IMR-90 (cell line): ENCODE measurements at regions not wholly inside any gene's neighbourhood (a gene's known extent, or its start where the extent isn't known, plus 50 kb on each side); places are given as distances from the start of the nearest gene placed in this dataset.

Source experiments
- ATAC-seq: fragments of 200-7000 bp; cut with Tn5 transposase; 2 replicates; pipeline ENCODE4 v1.9.1; 2020; ENCODE audit warnings: low read depth, mild to moderate bottlenecking, moderate library complexity
- BruUV-seq: library from RNA; stranded (reverse); fragments of 400-500 nt; replicated peaks from 2 replicates; lab custom pipeline; 2021; lab: Mats Ljungman, UMichigan
- CTCF ChIA-PET: fragments of 300-600 bp; formaldehyde crosslinking; extraction: SDS; loops from one replicate; lab custom pipeline; 2021; ENCODE audit warnings: antibody characterized with exemption; lab: Yijun Ruan, JAX
- POLR2A ChIA-PET: fragments of 300-600 bp; sonication (Branson Sonifier 250); formaldehyde crosslinking; loops from one replicate; lab custom pipeline; 2022; ENCODE audit warnings: antibody characterized with exemption; ENCODE audit not compliant: unreplicated experiment; lab: Charles Lee
- DNase-seq: peaks from one replicate; pipeline ENCODE4 v3.0.0; 2013
- H2AFZ ChIP-seq: replicated peaks from 2 replicates; pipeline ENCODE3; 2013; ENCODE audit warnings: low read length, mild to moderate bottlenecking; ENCODE audit not compliant: poor library complexity
- H2AK5ac ChIP-seq: 2 replicates; pipeline ENCODE4 v1.6.1; 2013; ENCODE audit warnings: low read depth, low read length, inconsistent platforms
- H2AK9ac ChIP-seq: replicated peaks from 2 replicates; pipeline ENCODE3; 2013; ENCODE audit warnings: mild to moderate bottlenecking, low read depth, low read length, moderate library complexity; ENCODE audit not compliant: poor library complexity
- H2BK120ac ChIP-seq: 2 replicates; pipeline ENCODE4 v1.6.1; 2013; ENCODE audit warnings: low read depth, low read length, inconsistent platforms
- H2BK15ac ChIP-seq: 3 replicates; pipeline ENCODE4 v1.6.1; 2013; ENCODE audit warnings: low read depth, low read length, inconsistent platforms
- H2BK20ac ChIP-seq: 2 replicates; pipeline ENCODE4 v1.6.1; 2013; ENCODE audit warnings: low read depth, mild to moderate bottlenecking, inconsistent platforms, low read length, moderate library complexity
- H2BK5ac ChIP-seq: 2 replicates; pipeline ENCODE4 v1.6.1; 2013; ENCODE audit warnings: mild to moderate bottlenecking, low read depth, low read length, inconsistent platforms; ENCODE audit not compliant: poor library complexity, severe bottlenecking
- H3K14ac ChIP-seq: replicated peaks from 2 replicates; pipeline ENCODE4 v1.6.1; 2013; ENCODE audit warnings: low read depth, low read length, inconsistent platforms
- H3K18ac ChIP-seq: 2 replicates; pipeline ENCODE4 v1.6.1; 2013; ENCODE audit warnings: low read depth, low read length, control low read depth
- H3K23ac ChIP-seq: 2 replicates; pipeline ENCODE4 v1.6.1; 2013; ENCODE audit warnings: low read depth, low read length, inconsistent platforms
- H3K27ac ChIP-seq: 2 replicates; pipeline ENCODE4 v1.5.1; 2013; ENCODE audit warnings: mild to moderate bottlenecking, control low read depth, low read length; ENCODE audit not compliant: insufficient read depth
- H3K27me3 ChIP-seq: 2 replicates; pipeline ENCODE4 v1.6.1; 2013; ENCODE audit warnings: low read length; ENCODE audit not compliant: control insufficient read depth, insufficient read depth
- H3K36me3 ChIP-seq: 2 replicates; pipeline ENCODE4 v1.6.1; 2013; ENCODE audit warnings: low read length, mixed read lengths; ENCODE audit not compliant: control insufficient read depth, insufficient read depth
- H3K4ac ChIP-seq: 2 replicates; pipeline ENCODE4 v1.6.1; 2013; ENCODE audit warnings: low read depth, low read length, inconsistent platforms
- H3K4me1 ChIP-seq: 2 replicates; pipeline ENCODE4 v1.6.1; 2013; ENCODE audit warnings: low read length, mixed read lengths; ENCODE audit not compliant: control insufficient read depth, insufficient read depth
- H3K4me2 ChIP-seq: 2 replicates; pipeline ENCODE4 v1.6.1; 2013; ENCODE audit warnings: low read depth, mild to moderate bottlenecking, control low read depth, low read length, moderate library complexity
- H3K4me3 ChIP-seq: 2 replicates; pipeline ENCODE4 v1.5.1; 2013; ENCODE audit warnings: low read depth, mild to moderate bottlenecking, control low read depth, low read length, moderate library complexity; ENCODE audit not compliant: insufficient read depth
- H3K56ac ChIP-seq: 2 replicates; pipeline ENCODE4 v1.6.1; 2013; ENCODE audit warnings: low read length, inconsistent platforms; ENCODE audit not compliant: insufficient read depth; ENCODE audit errors: extremely low read depth
- H3K79me1 ChIP-seq, 2 experiments: 2 replicates each; pipeline ENCODE4 v1.6.1; 2013; ENCODE audit warnings: low read length in 2 of 2, inconsistent platforms in 1 of 2, low read depth in 1 of 2
- H3K9ac ChIP-seq: 2 replicates; pipeline ENCODE4 v1.6.1; 2013; ENCODE audit warnings: low read depth, low read length, control low read depth
- H3K9me1 ChIP-seq: 2 replicates; pipeline ENCODE4 v1.6.1; 2013; ENCODE audit warnings: low read length, inconsistent platforms; ENCODE audit not compliant: insufficient read depth
- H3K9me3 ChIP-seq: 2 replicates; pipeline ENCODE4 v1.6.1; 2013; ENCODE audit warnings: low read length; ENCODE audit not compliant: control insufficient read depth, insufficient read depth
- H4K20me1 ChIP-seq: 2 replicates; pipeline ENCODE4 v1.6.1; 2013; ENCODE audit warnings: low read length, inconsistent platforms; ENCODE audit not compliant: insufficient read depth
- H4K5ac ChIP-seq: 2 replicates; pipeline ENCODE4 v1.6.1; 2013; ENCODE audit warnings: mild to moderate bottlenecking, low read depth, low read length, control low read depth
- H4K8ac ChIP-seq, 2 experiments: 2 replicates each; pipeline ENCODE4 v1.6.1; 2013; ENCODE audit warnings: low read depth in 2 of 2, low read length in 2 of 2, control low read depth in 1 of 2, inconsistent platforms in 1 of 2
- H4K91ac ChIP-seq: 2 replicates; pipeline ENCODE4 v1.6.1; 2013; ENCODE audit warnings: low read depth, low read length, inconsistent platforms; ENCODE audit not compliant: insufficient read depth
- BHLHE40 ChIP-seq: fragments of 150-350 bp; IDR thresholded peaks from 2 replicates; pipeline ENCODE4 v1.6.1; 2016; ENCODE audit warnings: mild to moderate bottlenecking, low read depth, low read length
- CEBPB ChIP-seq: IDR thresholded peaks from 2 replicates; pipeline ENCODE4 v1.6.1; 2012; ENCODE audit warnings: low read depth, low read length, improper control_type of control experiment
- CHD1 ChIP-seq: IDR thresholded peaks from 2 replicates; pipeline ENCODE4 v1.6.1; 2012; ENCODE audit warnings: low read depth, low read length, improper control_type of control experiment
- CTCF ChIP-seq: conservative IDR thresholded peaks from 2 replicates; pipeline ENCODE4 v1.5.1; 2012; ENCODE audit warnings: mild to moderate bottlenecking, low read depth, low read length, improper control_type of control experiment
- ELK1 ChIP-seq: fragments of 150-350 bp; IDR thresholded peaks from 2 replicates; pipeline ENCODE4 v1.6.1; 2016; ENCODE audit warnings: low read depth, mild to moderate bottlenecking, low read length, moderate library complexity, borderline replicate concordance
- FOS ChIP-seq: fragments of 150-350 bp; IDR thresholded peaks from 2 replicates; pipeline ENCODE4 v1.6.1; 2016; ENCODE audit warnings: low read depth, low read length
- MAFK ChIP-seq: IDR thresholded peaks from 2 replicates; pipeline ENCODE4 v1.6.1; 2012; ENCODE audit warnings: low read depth, low read length, improper control_type of control experiment
- MAZ ChIP-seq: IDR thresholded peaks from 2 replicates; pipeline ENCODE4 v1.6.1; 2012; ENCODE audit warnings: low read depth, mild to moderate bottlenecking, low read length, improper control_type of control experiment, moderate library complexity, borderline replicate concordance
- MXI1 ChIP-seq: IDR thresholded peaks from 2 replicates; pipeline ENCODE4 v1.6.1; 2012; ENCODE audit warnings: low read depth, mild to moderate bottlenecking, low read length, moderate library complexity, borderline replicate concordance
- NFE2L2 ChIP-seq: fragments of 150-350 bp; IDR thresholded peaks from 2 replicates; pipeline ENCODE4 v1.6.1; 2016; ENCODE audit warnings: low read depth, mild to moderate bottlenecking, low read length
- POLR2A ChIP-seq: IDR thresholded peaks from 2 replicates; pipeline ENCODE4 v1.6.1; 2012; ENCODE audit warnings: mild to moderate bottlenecking, low read depth, low read length
- RAD21 ChIP-seq: IDR thresholded peaks from 2 replicates; pipeline ENCODE4 v1.6.1; 2012; ENCODE audit warnings: low read length, improper control_type of control experiment
- RCOR1 ChIP-seq: IDR thresholded peaks from 2 replicates; pipeline ENCODE4 v1.6.1; 2012; ENCODE audit warnings: mild to moderate bottlenecking, low read length, improper control_type of control experiment; ENCODE audit not compliant: insufficient replicate concordance
- RFX5 ChIP-seq: IDR thresholded peaks from 2 replicates; pipeline ENCODE4 v1.8.0; 2012; ENCODE audit warnings: low read depth, mild to moderate bottlenecking, low read length, moderate library complexity
- SMC3 ChIP-seq: fragments of 150-350 bp; IDR thresholded peaks from 2 replicates; pipeline ENCODE4 v1.6.1; 2016; ENCODE audit warnings: low read depth, mild to moderate bottlenecking, antibody characterized with exemption, low read length, moderate library complexity
- WGBS, 2 experiments: methylation state at CpG; one replicate each; pipeline versions ENCODE4 v1.1.5 to v1.1.7; 2013; ENCODE audit warnings: missing lambda C conversion rate in 2 of 2; ENCODE audit not compliant: insufficient read length in 1 of 2; ENCODE audit errors: extremely low coverage in 2 of 2; 5-methylcytosine and 5-hydroxymethylcytosine counted together
- dilution Hi-C: fragments of 300-500 bp; cut with HindIII; formaldehyde crosslinking; loops from one replicate; pipeline ENCODE4 v1.14.3; 2018; ENCODE audit warnings: low sequenced_read_pairs; ENCODE audit not compliant: unreplicated experiment
- in situ Hi-C: fragments of 300-500 bp; cut with MboI; formaldehyde crosslinking; loops from 3 replicates; pipeline ENCODE4 v1.14.3; 2019; ENCODE audit warnings: low sequenced_read_pairs, inconsistent platforms, mixed read lengths
- intact Hi-C: fragments of 100-400 bp; cut with micrococcal nuclease; formaldehyde crosslinking; loops from 2 replicates; pipeline ENCODE4 v1.10.0; 2022

DNA sequence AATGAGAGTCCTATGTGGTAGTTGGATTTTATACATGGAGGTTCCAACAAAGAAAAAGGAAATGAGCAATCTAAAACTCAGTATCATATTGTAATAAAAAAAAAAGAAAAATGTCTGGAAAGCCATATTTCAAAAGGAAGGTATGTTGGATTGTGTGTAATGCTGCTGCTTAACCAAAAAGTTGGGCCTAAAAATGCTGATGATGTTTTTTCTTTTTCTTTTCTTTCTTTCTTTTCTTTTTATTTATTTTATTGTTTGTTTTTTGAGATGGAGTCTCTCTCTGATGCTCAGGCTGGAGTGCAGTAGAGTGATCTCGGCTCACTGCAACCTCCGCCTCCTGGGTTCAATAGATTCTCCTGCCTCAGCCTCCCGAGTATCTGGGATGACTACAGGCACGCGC, 1424.0 kb upstream of the CDH6 start:
- Histone ChIP-seq H2BK120ac (no peak overlapping the region), H3K4ac (no peak overlapping the region), H3K23ac (no peak overlapping the region), H3K56ac (no peak overlapping the region), H3K36me3 (no peaks in the 10 kb centered on the region), H3K79me1 (no peaks in the 10 kb centered on the region), H4K5ac (no peak overlapping the region), H3K14ac (no peak overlapping the region), H3K9ac (no peak overlapping the region), H2AK5ac (no peak overlapping the region), H2AFZ (no peak overlapping the region), H4K20me1 (no peaks in the 10 kb centered on the region), H3K4me1 (no peaks in the 10 kb centered on the region), H3K9me3 (no peaks in the 10 kb centered on the region), H4K8ac (no peak overlapping the region), H3K27ac (no peak overlapping the region), H3K4me3 (no peak overlapping the region), H2AK9ac (no peak overlapping the region), H3K4me2 (no peak overlapping the region), H3K9me1 (no peaks in the 10 kb centered on the region), H2BK15ac (no peak overlapping the region), H2BK20ac (no peak overlapping the region), H3K27me3 (no peaks in the 10 kb centered on the region), H4K91ac (no peak overlapping the region), H2BK5ac (no peak overlapping the region), H3K18ac (no peak overlapping the region)
- no CpG with 5 or more reads among the region's 5 CpGs for WGBS, 2 experiments
- TF ChIP-seq RFX5: no peak
- no peak for TF ChIP-seq MAFK
- TF ChIP-seq NFE2L2: no peak
- no peak for TF ChIP-seq ELK1
- TF ChIP-seq MAZ: no peak
- no peak for TF ChIP-seq RAD21
- no peak for TF ChIP-seq CTCF
- no peak for TF ChIP-seq FOS
- TF ChIP-seq RCOR1: no peak
- no peak for TF ChIP-seq POLR2A
- no peak for TF ChIP-seq SMC3
- TF ChIP-seq CHD1: no peak
- no peak for TF ChIP-seq BHLHE40
- TF ChIP-seq MXI1: no peak
- no peak for TF ChIP-seq CEBPB
- POLR2A ChIA-PET: no interaction called here
- CTCF ChIA-PET: no interaction called here
- DNase-seq: no peak
- in situ Hi-C loops (no loop called here), intact Hi-C loops (no loop called here), dilution Hi-C loops (no loop called here)
- BruUV-seq: no TSS peak
- no peak for ATAC-seq
